Kidney tubule cell (primary cell): ENCODE measurements at regions not wholly inside any gene's neighbourhood (a gene's known extent, or its start where the extent isn't known, plus 50 kb on each side); places are given as distances from the start of the nearest gene placed in this dataset.
"Not testable (repeated sequence)": the region's sequence is repeated elsewhere in the genome, so short reads cannot be mapped to it uniquely, and the experiment has no call there.

ENCODE experiments used
- DNase-seq: peaks from one replicate; pipeline ENCODE4 v3.0.0-alpha.2; 2018; ENCODE audit warnings: low spot score

DNA sequence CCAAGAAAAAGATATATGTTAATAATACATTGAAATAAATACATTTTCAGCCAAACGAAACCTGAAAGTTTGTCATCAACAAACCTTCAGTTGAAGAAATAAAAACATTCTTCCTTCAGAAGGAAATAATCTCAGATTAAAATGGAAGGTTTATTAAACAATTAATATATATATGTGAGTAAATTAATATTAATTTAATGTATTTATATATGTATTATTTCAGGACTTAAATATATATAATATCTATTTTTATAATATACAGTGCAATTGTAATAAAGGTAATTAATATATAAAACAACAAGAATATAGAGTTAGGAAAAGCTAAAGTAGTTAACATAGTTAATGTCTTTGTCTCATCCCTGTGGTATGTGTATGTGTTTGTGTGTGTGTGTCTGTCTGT lies 102.2 kb upstream of the CDC14C start:
- DNase-seq, result no peak

- DNase-seq, result no peak
Observed at GRCh38 chr7:48832303-48832845, 92.0 kb upstream of the CDC14C start.

GRCh38 chr7:48837266-48837665 lies 87.1 kb upstream of the CDC14C start:
- no peak for DNase-seq

- no peak for DNase-seq
Observed at GRCh38 chr7:48839108-48839507, 85.2 kb upstream of the CDC14C start.

DNA sequence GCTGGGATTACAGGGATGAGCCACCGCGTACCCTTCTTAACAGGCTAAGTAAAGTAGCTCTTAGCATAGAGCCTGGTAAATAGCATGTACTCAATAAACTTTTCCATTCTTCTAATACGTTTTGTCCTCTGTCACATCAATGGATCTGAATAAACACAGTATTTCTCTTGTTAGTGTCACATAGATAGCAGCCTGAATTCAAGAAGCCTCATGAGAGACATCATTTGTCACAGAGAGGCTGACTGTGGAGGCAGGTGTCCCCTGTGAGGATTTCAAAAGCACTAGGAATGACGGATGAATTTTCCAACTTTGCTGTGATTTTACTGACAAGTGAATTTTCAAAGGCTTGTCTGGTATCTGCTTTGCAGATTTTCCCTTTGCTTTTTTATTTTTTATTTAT lies 82.6 kb upstream of the CDC14C start:
- DNase-seq, result no peak

DNA sequence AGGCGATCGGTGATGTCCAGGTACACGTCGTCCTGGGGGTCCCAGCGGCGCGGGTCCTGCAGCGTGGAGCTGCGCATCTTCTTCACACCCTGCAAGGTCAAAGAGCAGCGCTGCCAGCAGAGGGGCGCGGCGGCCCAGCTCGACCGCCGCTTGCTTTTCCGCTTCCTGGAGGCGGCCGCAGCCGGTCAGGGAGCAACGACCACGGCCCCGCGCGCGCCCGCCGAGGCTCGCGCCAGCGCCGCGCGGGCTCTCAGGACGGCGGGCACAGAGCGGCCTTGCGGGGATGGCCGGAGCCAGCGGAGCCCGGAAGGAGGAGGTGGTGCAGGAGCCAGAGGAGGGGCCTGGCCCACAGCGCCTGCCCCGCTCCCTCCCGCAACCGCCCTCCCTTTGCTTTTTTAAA lies 76.4 kb upstream of the CDC14C start:
- DNase-seq, result no peak

- DNase-seq, result not testable (repeated sequence)
Observed at GRCh38 chr7:48860447-48860846, 63.9 kb upstream of the CDC14C start.

DNA sequence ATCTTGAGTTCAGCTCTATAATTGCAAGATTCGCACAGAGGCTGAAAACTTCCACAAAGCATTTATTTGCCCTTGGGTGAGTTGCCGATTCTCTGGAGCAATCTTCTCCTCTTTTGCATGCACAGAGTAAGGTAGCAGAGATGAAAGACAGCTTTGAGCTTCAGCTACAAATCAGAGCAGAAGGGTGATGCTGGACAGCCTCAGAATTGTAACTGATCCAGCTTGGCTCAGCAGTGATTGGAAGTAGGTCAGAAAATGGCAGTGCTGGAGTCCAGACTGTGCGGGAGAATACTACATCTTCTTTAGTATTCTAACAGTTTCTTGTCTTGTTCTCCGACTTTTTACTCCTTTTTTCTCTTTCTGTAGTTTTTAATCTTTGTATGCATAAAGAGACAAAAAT lies 55.4 kb upstream of the CDC14C start:
- DNase-seq, result no peak

GRCh38 chr7:48872548-48872947 lies 51.8 kb upstream of the CDC14C start:
- DNase-seq, result no peak
